ENCODE measurements at regions not wholly inside any gene's neighbourhood (a gene's known extent, or its start where the extent isn't known, plus 50 kb on each side); places are given as distances from the start of the nearest gene placed in this dataset.

- DNase-seq (no peak), ATAC-seq (no peak)
Measured at GRCh38 chr15:95252404-95252803, 1021.0 kb downstream of the MCTP2 start.

- no peak for DNase-seq
- no peak for ATAC-seq
Measured at GRCh38 chr15:95254263-95254662, 1022.9 kb downstream of the MCTP2 start.

DNA sequence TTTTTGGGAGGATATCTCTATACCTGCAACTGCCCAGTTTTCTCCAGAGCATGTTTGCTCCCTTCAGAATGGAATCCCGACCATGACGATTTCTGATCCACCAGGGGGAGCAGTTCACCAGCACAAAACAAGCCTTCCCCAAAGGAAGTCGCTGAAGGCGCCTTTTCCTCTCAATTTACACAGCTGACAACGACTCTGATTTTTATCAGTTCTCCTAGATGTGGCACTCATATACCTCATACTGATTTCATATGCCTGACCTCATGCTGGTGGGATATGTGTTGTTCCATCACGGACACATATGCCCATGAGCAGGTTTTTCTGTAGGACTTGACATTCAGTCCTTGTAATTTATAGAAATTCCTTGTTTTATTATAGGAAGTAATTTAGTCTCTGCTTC, 1028.2 kb downstream of the MCTP2 start:
- DNase-seq (peak; percentile 45), ATAC-seq (peak; percentile 52)

GRCh38 chr15:95259965-95260364, 1028.6 kb downstream of the MCTP2 start:
- ATAC-seq (no peak), DNase-seq (no peak)

DNA sequence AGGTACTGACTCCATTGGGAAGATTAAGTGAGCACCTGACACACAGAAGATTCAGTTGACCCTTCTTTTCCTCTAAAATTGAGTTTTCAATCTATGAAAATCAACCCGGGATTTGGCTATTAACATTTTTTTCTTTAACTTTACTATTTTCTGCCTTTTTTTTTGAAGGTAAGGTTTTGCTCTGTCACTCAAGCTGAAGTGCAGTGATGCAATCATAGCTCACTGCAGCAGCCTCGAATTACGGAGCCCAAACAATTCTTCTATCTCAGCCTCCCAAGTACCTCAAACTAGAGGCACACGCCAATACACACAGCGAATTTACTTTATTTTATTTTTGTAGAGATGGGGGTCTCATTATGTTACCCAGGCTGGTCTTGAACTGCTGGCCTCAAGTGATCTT, 1029.5 kb downstream of the MCTP2 start:
- DNase-seq: no peak
- ATAC-seq: no peak

- no peak for ATAC-seq
- DNase-seq: no peak
Measured at GRCh38 chr15:95261546-95261945, 1030.2 kb downstream of the MCTP2 start.

- no peak for ATAC-seq
- no peak for DNase-seq
Measured at GRCh38 chr15:95261968-95262367, 1030.6 kb downstream of the MCTP2 start.

- DNase-seq (no peak), ATAC-seq (no peak)
Measured at GRCh38 chr15:95262866-95263564, 1031.7 kb downstream of the MCTP2 start.

DNA sequence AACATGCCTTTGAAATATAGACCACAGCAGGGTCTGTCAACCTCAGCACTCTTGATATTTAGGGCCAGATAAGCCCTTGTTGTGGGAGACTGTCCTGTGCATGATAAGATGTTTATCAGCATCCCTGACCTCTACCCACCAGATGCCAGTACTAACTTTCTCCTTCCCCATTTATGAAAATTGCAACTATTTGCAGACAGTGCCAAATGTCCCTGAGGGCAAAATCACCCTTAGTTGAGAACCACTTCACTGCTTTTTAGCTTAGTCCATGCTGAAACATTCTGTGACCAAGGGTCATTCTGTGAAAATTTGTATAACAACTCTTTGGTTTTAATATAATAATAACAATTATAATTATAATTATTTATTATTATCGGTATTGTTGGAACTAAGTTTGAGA, 1032.4 kb downstream of the MCTP2 start:
- no peak for ATAC-seq
- DNase-seq: no peak

- DNase-seq (no peak), ATAC-seq (no peak)
Measured at GRCh38 chr15:95265419-95265997, 1034.1 kb downstream of the MCTP2 start.

GRCh38 chr15:95266451-95267061, 1035.2 kb downstream of the MCTP2 start:
- no peak for ATAC-seq
- DNase-seq: no peak

DNA sequence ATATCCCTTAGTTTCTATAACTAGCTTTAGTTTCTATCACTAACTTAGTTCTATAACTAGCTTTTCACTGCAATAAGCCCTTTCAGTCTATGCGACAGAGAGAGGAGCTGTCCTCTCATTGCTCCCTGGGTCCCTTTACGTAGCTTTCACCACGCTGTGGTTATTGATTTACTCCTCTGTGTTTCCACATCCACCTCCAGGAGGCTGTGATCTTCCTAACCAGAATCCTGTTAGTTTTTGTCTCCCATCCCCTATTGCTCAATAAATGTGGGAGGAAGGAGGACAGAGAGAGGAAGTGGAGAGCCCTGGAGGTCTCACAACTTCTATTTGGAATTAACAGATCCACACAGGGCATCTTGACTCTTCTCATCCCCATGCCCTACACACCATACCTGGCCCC, 1036.1 kb downstream of the MCTP2 start:
- ATAC-seq (no peak), DNase-seq (no peak)

GRCh38 chr15:95269242-95270183, 1038.2 kb downstream of the MCTP2 start:
- ATAC-seq: no peak
- DNase-seq: no peak

DNA sequence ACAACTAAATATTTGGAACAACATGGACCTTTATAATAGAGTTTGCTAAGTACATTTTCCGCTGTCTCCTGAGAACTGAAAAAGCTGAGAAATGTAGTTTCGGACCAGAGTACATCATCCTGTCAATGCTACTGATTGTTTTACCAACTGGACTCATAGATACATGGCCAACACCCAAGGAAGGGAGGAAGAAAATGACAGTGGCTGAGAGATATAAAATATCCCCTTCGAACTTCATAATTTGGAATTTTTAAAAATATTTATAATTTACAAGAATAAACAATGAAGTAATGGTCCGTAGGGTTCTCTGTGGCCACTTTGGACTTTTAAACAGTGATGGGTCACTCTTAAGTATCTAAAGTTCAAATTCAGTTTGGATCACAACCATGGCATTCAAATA, 1042.7 kb downstream of the MCTP2 start:
- DNase-seq (no peak), ATAC-seq (no peak)

DNA sequence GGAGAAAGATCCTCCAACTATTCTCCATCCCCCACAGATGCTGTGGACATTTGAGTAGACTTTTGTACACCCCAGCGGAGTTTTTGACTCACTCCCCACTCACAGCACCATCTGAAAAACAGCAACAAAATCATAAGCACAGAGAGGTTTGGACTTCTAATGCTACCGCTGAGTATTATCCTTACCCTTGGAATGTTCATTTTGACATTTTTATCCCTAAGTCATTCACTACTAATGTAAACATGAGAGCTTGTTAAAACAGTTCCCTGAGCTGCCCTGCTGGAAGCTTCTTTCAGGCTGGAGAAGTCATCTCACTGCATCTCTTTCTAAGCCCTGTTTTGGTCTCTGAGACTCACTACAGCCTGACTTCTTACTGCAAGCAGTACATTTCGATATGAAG, 1045.9 kb downstream of the MCTP2 start:
- DNase-seq (no peak), ATAC-seq (no peak)

- ATAC-seq: no peak
Measured at GRCh38 chr15:95278532-95279245, 1047.3 kb downstream of the MCTP2 start.

GRCh38 chr15:95279277-95280019, 1048.1 kb downstream of the MCTP2 start:
- DNase-seq (no peak), ATAC-seq (no peak)

More at GRCh38 chr15:95278532-95279245, 1047.3 kb downstream of the MCTP2 start:
- no peak for DNase-seq

- ATAC-seq: no peak
- no peak for DNase-seq
Measured at GRCh38 chr15:95280711-95281110, 1049.3 kb downstream of the MCTP2 start.

DNA sequence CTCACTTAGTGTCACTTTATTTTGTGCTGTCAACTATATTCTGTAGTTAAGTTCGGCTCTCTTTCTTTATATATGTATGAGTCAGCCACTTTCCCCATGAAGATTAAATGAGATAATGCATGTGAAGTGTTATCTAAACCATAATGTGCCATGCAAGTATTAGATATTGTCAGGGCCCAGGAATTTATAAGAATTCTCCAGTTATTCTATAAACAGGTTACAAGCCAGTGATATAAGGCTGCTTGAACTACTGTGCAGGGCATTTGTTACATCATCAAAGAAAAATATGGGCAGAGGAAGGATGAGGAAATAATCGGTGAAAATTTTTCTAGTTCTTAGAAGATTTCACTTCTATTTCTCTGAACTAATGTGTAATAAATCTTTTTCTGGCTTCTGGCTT, 1049.0 kb upstream of the NR2F2 start:
- DNase-seq: no peak
- no peak for ATAC-seq

- DNase-seq (no peak), ATAC-seq (no peak)
Measured at GRCh38 chr15:95284492-95284891, 1046.0 kb upstream of the NR2F2 start.

DNA sequence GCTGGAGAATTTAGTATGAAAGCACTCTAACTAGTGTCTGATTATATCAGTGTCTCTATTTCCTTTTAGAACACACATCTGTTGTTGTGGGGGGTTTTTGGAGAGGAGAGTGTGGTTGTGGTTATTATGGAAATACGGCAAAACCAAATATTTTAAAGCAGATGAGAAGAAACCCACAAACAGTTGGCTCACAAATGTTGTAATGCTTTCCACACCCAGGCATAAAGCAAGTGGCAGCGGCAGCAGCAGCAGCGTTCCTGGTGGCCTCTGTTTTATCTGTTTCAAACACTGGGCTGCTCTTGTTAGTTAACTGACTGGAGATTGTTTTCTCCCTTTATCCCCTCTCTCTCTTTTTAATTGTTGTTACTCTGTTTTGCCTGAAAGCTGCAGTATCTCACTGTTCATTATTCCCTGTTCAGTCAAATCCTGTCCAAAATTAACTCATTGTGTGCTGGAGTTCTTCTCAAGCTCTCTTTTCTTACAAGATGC, 1045.5 kb upstream of the NR2F2 start:
- peak; percentile 10 for DNase-seq
- ATAC-seq: peak; percentile 46
